Mucosa of descending colon (tissue), 3 donors: ENCODE measurements at regions not wholly inside any gene's neighbourhood (a gene's known extent, or its start where the extent isn't known, plus 50 kb on each side); places are given as distances from the start of the nearest gene placed in this dataset.

Source experiments
- ATAC-seq: fragments of 200-7000 bp; cut with Tn5 transposase; one replicate; pipeline ENCODE4 v1.9.1; 2020; ENCODE audit warnings: mild to moderate bottlenecking, moderate library complexity
- DNase-seq, 3 donors: peaks; one replicate each; pipeline ENCODE4 v3.0.0-alpha.2; 2020
- H3K36me3 ChIP-seq: fragments of 200-600 bp; one replicate; pipeline ENCODE4 v1.8.0; 2021; ENCODE audit warnings: low read depth, mild to moderate bottlenecking
- H3K4me1 ChIP-seq: fragments of 200-600 bp; one replicate; pipeline ENCODE4 v1.8.0; 2021; ENCODE audit warnings: low read depth, mild to moderate bottlenecking
- H3K4me3 ChIP-seq: fragments of 200-600 bp; one replicate; pipeline ENCODE4 v1.8.0; 2021; ENCODE audit warnings: mild to moderate bottlenecking
- H3K9me3 ChIP-seq: fragments of 200-600 bp; one replicate; pipeline ENCODE4 v1.8.0; 2021; ENCODE audit warnings: mild to moderate bottlenecking
- intact Hi-C, 2 donors: fragments of 100-400 bp; cut with DNase I in 1 of 2; cut with micrococcal nuclease in 1 of 2; formaldehyde crosslinking; loops; one replicate each; pipeline versions ENCODE4 v1.11.0 to v1.11.1; 2022; cut with DNase I, micrococcal nuclease
- TF ChIP-seq, protein P1 (sequence below): fragments of 200-600 bp; IDR thresholded peaks from one replicate; pipeline ENCODE4 v1.8.0; 2022; ENCODE audit warnings: antibody characterized with exemption, mild to moderate bottlenecking
- donor health status: DM: no; HTN: no; CAD: no; lungs with moderate emphysema.
- donor health status: DM: no; HTN: no; CAD: no.
- donor health status: DM: no; HTN: yes; CAD: no.

DNA sequence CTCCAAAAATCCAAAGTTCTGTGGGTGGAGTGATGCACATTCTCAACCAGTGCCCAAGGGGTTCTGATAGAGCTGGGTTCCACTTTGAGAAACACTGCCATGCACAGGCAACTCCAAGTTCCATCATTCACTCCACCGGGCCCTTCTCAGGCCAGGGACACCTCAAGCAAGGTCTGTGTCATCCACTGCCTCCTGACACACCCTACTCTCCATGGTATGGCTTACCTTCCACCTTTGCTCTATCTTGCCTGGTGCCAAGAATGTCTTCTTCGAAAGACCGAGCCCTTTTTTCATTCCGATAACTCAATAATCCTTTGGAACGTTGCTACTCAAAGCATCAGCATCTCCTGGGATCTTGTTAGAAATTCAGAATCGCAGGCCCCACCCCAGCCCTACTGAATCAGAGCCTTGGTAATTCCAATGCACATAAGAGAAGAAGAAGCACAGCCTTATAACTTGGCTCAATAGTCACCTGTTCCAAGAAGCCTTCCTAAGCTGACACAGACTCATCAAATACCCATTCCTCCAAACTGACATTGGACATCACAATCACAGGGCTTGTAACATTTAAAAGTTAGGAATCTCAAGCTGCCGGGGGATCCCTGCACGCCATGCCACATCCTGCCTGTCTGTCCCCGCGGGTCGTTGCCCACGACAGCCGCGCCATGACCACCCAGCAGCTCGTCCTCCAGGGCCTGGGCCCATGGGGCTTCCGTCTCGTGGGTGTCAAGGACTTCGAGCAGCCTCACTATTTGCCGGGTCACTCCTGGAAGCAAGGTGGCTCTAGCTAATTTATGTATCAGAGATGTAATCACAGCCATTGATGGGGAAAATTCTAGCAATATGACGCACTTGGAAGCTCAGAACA is 66.4 kb downstream of the VCPKMT start:
- Histone ChIP-seq H3K36me3 (no peaks in the 10 kb centered on the region), H3K9me3 (no peaks in the 10 kb centered on the region), H3K4me1 (peaks cover 18% of the 10 kb centered on the region), H3K4me3 (no peak overlapping the region)
- DNase-seq (no peak), ATAC-seq (no peak)
- TF ChIP-seq, protein P1, sequence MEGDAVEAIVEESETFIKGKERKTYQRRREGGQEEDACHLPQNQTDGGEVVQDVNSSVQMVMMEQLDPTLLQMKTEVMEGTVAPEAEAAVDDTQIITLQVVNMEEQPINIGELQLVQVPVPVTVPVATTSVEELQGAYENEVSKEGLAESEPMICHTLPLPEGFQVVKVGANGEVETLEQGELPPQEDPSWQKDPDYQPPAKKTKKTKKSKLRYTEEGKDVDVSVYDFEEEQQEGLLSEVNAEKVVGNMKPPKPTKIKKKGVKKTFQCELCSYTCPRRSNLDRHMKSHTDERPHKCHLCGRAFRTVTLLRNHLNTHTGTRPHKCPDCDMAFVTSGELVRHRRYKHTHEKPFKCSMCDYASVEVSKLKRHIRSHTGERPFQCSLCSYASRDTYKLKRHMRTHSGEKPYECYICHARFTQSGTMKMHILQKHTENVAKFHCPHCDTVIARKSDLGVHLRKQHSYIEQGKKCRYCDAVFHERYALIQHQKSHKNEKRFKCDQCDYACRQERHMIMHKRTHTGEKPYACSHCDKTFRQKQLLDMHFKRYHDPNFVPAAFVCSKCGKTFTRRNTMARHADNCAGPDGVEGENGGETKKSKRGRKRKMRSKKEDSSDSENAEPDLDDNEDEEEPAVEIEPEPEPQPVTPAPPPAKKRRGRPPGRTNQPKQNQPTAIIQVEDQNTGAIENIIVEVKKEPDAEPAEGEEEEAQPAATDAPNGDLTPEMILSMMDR: no peak
- intact Hi-C loops: loop anchor here in 1 of 2 donors (10.0 kb wide), 1 partner anchor 185 kb away; no protein-coding TSS in a partner anchor

- H3K4me1 ChIP-seq: peaks cover 7% of the 10 kb centered on the region
- ATAC-seq (no peak), DNase-seq (no peak)
- no peaks in the 10 kb centered on the region for H3K9me3 ChIP-seq
- intact Hi-C loops: no loop called here
- no peak overlapping the region for H3K4me3 ChIP-seq
- TF ChIP-seq, protein P1: no peak
- H3K36me3 ChIP-seq: no peaks in the 10 kb centered on the region
Measured at GRCh38 chr14:50051106-50051505, 65.3 kb downstream of the VCPKMT start.

DNA sequence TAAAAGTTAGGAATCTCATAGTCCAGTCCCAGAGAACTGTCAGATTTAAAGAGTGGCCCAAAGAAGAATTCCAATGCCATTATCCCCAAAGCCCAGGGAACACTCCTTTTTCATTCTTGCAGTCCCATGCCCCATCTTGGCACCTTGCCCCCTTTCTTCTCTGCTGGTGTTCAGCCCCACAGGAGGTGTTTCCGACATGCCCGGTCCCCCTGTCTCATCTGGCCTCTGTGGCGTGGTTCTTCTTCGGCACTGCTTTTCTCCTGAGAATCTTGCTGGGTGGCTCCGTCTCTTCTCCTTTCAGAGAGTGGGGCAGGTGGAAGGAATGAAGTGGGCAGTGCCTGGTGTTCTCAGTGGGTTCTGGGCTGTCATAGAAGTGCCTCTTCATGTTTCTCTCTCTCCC is 64.7 kb downstream of the VCPKMT start:
- Histone ChIP-seq H3K36me3 (no peaks in the 10 kb centered on the region), H3K4me3 (no peak overlapping the region), H3K4me1 (peaks cover 7% of the 10 kb centered on the region), H3K9me3 (no peaks in the 10 kb centered on the region)
- DNase-seq: no peak
- TF ChIP-seq, protein P1: no peak
- intact Hi-C loops: no loop called here
- ATAC-seq: no peak

- intact Hi-C loops: no loop called here
- ATAC-seq (no peak), DNase-seq (no peak)
- H3K36me3 ChIP-seq: no peaks in the 10 kb centered on the region
- H3K4me3 ChIP-seq: no peak overlapping the region
- TF ChIP-seq, protein P1: no peak
- peaks cover 7% of the 10 kb centered on the region for H3K4me1 ChIP-seq
- no peaks in the 10 kb centered on the region for H3K9me3 ChIP-seq
Measured at GRCh38 chr14:50052517-50052916, 63.9 kb downstream of the VCPKMT start.

DNA sequence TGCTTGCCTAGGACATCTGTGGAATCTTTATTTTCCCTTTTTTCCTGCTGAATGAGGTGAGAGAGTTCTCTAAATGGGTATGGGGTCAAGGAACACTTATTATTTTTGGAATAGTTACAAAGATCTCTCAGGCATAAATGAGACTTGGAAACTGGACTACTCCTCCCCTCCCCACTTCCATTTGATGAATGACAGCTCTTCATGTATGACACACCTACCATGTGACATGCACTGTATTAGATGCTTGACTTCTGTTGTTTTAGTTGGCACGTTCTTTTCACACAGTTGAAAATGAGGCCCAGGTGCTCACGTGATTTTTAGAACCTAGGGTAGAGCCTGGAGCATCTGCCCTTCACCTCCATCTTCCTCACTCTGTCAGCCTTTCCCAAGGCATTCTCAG is 62.4 kb downstream of the VCPKMT start:
- ATAC-seq: no peak
- H3K36me3 ChIP-seq: no peaks in the 10 kb centered on the region
- DNase-seq: no peak
- intact Hi-C loops: no loop called here
- no peak overlapping the region for H3K4me3 ChIP-seq
- TF ChIP-seq, protein P1: no peak
- H3K4me1 ChIP-seq: no peaks in the 10 kb centered on the region
- H3K9me3 ChIP-seq: no peaks in the 10 kb centered on the region
